Fibroblast of upper back skin (primary cell): ENCODE measurements at regions not wholly inside any gene's neighbourhood (a gene's known extent, or its start where the extent isn't known, plus 50 kb on each side); places are given as distances from the start of the nearest gene placed in this dataset.

Source experiments
- DNase-seq: peaks from one replicate; pipeline ENCODE4 v3.0.0-alpha.2; 2013

- DNase-seq = peak; percentile 70
Measured at GRCh38 chr2:118558846-118559245, 288.6 kb downstream of the EN1 start.

GRCh38 chr2:118557791-118558190, 289.7 kb downstream of the EN1 start:
- no peak for DNase-seq

DNA sequence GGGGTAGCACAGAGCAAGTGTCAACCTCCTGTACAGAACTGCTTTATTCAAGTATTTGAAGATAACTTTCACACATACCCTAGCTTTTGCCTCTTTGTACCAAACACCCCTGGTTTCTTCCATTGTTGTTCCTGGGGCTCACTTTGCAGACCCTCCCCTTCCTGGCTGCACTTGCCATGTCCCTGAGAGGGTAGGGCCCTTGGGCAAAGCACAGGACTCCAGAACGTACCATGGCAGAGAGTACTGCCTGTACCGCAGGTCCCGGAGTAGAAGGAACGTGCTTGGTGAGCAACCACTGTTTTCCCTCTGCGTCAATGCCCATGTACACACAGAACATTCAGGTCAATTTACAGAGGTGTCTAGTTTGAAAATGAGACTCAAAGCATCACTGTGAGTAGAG, 290.4 kb downstream of the EN1 start:
- DNase-seq = no peak

- DNase-seq = no peak
Measured at GRCh38 chr2:118554616-118555015, 292.8 kb downstream of the EN1 start.

DNA sequence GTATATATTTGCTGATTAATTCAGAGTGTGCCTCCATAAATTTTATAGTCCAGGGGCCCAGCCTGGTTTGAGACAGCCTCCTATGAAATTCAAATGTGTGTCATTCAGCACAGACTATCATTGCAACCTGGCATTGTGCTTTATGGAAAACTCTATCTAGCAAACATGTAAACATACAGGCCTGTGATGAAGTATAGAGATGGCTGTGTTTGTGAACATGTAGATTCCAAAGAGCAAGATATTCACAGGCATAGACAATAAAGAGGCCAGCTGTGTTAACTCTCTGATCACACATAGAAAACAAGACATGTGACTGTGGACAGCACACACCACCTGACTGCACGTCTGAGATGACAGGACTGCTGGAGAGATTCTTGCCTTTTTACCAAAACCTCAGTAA, 297.9 kb downstream of the EN1 start:
- no peak for DNase-seq

- no peak for DNase-seq
Measured at GRCh38 chr2:118548880-118549488, 298.5 kb downstream of the EN1 start.

GRCh38 chr2:118539290-118539689, 308.2 kb downstream of the EN1 start:
- DNase-seq = peak; percentile 22

DNA sequence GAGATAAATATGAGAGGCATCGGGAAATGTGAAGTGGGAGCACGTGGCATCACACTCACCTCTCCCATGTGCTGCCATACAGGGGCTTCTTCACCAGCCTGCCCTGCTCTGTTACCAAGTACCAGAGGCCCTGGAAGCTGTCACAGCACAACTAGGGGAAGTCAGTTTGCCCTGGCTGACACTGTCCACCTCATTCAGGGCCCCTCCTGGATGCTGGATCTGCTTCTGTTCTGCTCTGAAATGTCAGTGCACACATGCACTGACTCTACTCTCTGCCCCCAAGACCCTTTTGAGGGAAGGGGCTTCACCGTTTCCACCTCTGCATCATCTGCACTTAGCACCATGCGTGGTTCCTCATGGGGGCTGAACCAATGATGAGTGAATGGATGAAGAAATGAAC, 311.1 kb downstream of the EN1 start:
- no peak for DNase-seq

GRCh38 chr2:118535818-118536212, 311.6 kb downstream of the EN1 start:
- no peak for DNase-seq

- DNase-seq = no peak
Measured at GRCh38 chr2:118535171-118535817, 312.2 kb downstream of the EN1 start.

DNA sequence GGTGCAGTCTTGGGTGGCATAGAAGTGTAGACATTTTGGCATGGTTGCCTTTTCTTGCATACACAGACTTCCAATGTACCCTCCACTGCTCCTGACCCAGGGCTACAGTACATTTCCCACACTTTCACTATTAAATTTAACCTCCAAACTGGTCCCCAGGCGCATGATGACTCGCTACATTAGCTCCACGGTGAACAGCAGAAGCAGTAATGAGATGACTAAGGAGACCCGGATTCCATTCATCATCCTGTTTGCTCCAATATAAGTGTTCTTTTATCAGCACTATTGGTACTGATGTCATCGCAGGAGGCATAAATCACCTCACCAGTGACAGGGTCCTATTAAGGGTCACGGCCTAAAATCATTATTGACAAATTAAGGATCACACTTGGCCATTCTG, 316.5 kb downstream of the EN1 start:
- peak; percentile 86 for DNase-seq

DNA sequence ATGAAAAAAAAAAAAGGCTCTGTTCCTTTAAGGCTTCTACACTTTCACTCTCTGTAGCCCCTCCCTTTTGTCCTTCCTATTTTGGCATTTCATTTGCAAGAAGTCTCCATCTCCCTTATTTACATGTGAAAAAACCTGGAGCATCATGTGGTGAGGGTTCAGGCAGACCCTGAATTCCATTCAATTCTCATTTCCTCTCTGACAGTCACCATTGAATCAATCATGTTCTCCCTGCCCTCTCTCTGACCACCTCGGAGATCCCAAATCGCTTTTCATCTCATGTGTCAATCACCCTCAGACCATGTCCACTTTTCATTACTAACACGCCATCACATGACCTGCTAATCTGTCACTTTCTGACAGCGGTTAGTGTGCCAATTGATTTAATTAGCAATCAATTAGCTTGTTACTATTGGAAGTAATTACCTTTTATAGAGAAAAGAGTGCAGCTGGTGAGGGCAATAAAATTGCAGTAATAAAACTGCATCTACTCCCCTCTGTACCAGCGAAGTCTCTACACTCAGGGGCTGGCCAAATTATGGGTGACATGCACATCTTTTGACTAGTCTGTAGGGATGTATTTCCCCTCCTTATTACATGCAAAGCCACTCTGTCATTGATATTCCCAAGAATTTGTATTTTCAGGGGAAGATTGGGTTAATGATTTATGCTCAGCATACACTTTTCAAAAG, 317.4 kb downstream of the EN1 start:
- DNase-seq = no peak

GRCh38 chr2:118527571-118527970, 319.9 kb downstream of the EN1 start:
- peak; percentile 11 for DNase-seq

DNA sequence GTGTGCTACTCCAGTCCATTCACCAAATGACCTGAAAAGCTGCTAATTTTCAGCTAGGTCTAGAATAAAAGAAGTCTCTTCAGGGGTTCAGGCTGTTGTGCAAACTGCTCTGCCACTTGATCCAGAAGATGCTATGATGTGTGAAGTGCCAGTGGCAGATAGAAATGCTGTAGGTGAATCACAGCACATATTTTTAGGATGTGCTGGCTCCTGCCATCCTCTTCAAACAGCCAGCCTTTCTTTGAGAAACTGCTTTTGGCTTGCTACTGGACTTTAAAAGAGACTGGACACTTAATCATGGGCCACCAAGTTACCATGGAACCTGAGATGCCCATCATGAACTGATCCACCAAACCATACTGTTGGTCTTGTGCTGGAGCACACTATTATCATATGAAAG, 322.1 kb downstream of the EN1 start:
- DNase-seq = no peak

DNA sequence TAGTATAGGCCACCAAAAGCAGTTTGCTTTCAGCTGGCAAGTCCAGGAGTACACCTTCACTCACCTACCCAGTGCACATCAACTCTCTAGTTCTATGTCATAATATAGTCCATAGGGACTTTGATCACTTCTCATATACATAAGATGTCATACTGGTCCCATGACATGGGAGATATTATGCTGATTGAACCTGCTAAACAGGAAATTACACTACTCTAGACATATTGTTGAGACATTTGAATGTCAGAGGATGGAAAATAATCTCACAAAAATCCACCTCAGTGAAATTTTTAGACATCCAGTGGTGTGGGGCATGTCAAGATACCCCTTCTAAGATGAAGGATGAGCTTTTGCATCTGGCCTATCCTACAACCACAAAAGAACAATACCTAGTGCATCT, 322.5 kb downstream of the EN1 start:
- no peak for DNase-seq

GRCh38 chr2:118523761-118524160, 323.7 kb downstream of the EN1 start:
- no peak for DNase-seq

DNA sequence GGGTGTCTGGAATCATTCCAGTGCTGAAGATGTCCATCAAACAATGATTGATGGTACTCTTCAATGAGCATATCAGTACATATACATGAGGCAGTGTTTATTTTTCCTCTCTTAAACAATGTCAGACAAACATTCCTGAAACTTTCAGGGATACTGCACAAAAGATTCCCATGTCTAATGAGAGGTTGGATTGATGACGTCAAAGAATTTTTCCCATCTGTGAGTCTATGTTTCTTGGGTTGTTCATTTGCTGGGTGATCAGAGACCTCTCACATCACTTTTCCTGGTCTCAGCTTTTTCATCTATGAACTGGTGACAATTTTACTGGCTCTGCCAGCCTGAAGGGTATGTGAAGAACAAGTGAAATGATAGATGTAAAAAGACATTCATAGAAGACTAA, 325.5 kb downstream of the EN1 start:
- DNase-seq = no peak

GRCh38 chr2:118521272-118521671, 326.2 kb downstream of the EN1 start:
- no peak for DNase-seq

DNA sequence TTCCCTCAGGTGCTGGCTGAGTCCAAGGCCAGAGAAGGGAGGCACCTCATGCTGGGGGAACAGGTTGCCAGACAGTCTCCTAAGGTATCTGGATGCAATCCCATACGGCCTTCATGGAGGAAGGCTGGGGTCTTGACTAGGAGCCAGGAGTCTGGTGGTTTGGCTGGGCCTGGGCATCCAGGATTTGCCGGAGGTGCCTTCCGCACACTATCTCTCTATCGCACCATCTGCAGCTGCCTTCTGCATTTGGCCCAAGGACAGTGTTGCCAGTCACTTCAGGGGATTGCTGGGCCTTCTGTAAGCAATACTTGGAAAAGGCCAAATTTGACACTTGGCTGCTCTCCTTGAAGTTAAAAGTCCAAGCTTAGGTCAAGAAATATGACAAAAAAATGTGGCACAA, 327.2 kb downstream of the EN1 start:
- DNase-seq = no peak

GRCh38 chr2:118519511-118519910, 327.9 kb downstream of the EN1 start:
- DNase-seq = no peak

DNA sequence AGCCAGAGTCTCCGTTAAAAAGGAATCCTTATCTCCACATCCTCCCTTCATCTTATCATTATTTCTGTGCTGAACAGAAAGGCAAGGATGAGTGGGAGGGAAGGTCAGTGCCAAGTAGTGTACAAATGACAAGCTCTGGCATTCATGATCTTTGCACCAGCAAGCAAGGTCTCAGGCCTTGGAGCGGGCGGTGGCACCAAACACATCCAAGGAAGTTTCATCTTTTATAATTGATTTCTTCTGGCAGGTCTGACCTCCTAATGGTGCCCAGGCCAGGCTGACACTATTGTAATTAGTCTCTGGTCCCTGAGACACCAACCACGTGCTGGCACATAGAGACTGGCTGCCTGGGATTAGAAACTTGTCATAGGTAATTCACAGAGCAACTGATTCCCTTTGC, 336.6 kb downstream of the EN1 start:
- DNase-seq = no peak

DNA sequence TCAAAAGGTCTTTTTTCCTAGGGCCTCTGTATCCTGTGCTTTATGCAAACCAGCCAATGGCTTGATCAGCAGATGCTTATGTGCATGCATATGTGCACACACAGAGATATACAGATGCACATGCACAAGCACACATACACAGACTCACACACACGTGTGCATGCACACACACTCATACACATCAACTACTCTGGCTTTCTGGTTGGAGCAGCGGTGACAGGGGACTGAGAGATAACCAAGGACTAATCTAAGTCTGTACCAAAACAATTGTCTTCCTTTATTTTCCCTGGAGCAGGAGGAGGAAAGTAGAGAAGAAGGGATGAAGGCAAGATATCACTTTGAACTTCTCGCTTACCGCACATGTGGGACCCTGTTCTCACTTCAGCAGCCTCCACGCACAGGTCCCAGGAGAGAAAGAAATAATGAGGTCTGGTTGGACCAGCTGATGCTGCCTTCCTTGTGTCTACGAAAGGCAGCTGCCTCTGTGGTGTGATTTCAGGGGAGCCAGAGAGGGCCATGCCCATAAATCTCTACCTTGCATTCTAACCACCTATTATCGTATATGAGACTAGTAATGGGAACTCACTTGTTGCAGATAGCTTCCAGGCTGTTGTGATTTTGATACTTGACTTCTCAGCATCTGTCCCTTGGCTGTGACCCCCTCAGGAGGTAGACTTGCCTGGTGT, 338.0 kb downstream of the EN1 start:
- DNase-seq = no peak

DNA sequence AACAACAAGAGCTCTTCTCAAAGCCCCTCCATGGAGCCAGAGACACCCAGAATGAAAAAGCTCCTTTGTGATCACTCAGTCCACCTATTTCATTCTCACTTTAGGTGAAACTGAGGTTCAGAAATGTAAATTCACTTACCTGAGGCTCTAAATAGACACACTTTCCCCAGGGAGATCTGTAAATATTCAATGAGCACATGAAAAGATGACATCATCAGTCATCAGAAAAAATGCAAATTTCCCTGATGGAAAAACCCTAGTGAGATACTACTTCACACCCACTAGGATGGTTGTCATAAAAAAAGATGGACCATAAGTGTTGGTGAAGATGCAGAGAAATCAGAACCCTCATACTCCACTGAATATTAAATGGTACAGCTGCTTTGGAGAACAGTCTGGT, 339.2 kb downstream of the EN1 start:
- no peak for DNase-seq

- no peak for DNase-seq
Measured at GRCh38 chr2:118505436-118505835, 342.0 kb downstream of the EN1 start.
